AG08395 (cell line): ENCODE measurements at regions not wholly inside any gene's neighbourhood (a gene's known extent, or its start where the extent isn't known, plus 50 kb on each side); places are given as distances from the start of the nearest gene placed in this dataset.

ENCODE experiments used
- DNase-seq: peaks from one replicate; pipeline ENCODE4 v3.0.0; 2012; ENCODE audit warnings: mixed read lengths, low spot score

- no peak for DNase-seq
These were observed 297.8 kb upstream of the AZI2 start for GRCh38 chr3:28646435-28646834.

DNA sequence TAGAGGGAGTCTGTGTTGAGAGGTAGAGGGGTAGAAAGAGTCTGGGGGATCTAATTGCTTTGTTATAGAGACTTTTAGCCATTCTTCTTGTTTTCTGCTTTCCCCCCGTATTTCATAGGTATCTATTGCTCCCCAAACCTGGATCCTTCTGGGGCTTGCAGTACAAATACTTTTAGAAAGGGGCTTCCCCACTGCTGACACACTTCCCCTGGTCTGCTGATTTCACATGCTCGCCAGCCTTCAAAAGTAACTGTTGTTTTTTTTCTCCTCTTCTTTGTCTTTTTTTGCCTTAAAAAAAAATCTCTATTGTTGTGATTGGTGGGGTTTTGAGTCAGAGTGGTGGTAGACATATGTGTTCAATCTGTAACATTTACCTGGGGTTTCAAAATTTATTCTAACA lies 300.6 kb upstream of the AZI2 start:
- DNase-seq: no peak

- DNase-seq: no peak
These were observed 302.5 kb upstream of the AZI2 start for GRCh38 chr3:28651159-28651558.

GRCh38 chr3:28664123-28664522 lies 315.5 kb upstream of the AZI2 start:
- no peak for DNase-seq

GRCh38 chr3:28667646-28668621 lies 319.3 kb upstream of the AZI2 start:
- DNase-seq: peak; percentile 58

DNA sequence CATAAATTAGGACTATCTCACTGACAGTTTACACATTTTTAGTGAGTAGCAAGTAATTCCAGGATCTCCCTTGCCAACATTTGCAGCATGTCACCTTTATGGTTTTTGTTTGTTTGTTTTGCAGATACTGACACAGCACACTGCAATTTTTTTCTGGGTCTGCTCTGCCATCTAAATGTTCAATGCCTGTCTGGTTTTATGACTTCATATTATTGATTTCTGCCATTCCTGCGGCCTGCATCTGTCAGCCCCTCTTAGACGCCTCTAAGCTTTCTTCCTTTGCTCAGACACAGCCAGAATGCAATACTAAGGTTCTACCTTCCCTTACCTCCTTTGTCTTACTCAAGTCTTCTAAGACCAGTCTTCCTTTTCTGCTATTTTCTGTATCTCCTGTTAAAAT lies 321.2 kb upstream of the AZI2 start:
- no peak for DNase-seq

GRCh38 chr3:28672406-28672805 lies 323.8 kb upstream of the AZI2 start:
- no peak for DNase-seq

DNA sequence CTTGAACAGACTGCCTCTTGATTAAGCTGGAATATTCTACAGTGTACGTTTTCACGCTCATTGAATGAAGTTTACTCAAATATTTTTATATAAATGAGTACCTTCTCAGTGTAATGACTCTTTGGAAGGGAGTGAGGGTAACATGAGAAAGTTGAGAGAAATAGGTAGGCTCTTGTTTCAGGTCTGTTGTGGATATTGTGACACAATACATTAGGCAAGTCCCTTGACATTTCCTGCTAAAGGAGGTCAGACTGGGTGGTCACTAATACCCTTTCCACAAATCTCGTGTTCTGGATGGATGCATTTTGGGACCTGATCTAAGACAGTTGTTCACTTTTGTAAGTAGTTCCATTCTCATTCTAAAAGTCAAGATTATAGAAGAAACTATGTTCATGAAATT lies 324.8 kb upstream of the AZI2 start:
- DNase-seq: no peak

- no peak for DNase-seq
These were observed 325.6 kb upstream of the AZI2 start for GRCh38 chr3:28674212-28674611.

- no peak for DNase-seq
These were observed 329.0 kb upstream of the AZI2 start for GRCh38 chr3:28677581-28677980.

DNA sequence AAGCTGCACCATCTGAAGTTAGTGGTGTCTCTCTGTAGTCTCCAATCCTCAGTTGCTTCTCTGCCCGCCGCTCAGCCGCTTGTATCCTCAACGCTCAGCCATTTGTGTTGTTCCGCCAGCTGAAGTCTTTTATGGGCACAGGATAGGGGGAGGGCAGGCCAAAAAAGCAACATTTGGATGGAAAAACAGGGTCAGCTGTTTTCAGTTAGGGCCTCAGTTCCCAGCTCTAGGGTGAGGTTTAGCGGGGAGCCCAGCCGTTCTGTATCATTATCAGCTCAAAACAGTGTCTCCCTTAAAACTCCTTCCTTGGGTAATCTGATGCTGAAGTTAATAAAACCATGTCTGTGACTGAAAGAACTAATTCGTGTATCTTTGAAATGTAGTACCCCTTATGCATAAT lies 329.5 kb upstream of the AZI2 start:
- no peak for DNase-seq

DNA sequence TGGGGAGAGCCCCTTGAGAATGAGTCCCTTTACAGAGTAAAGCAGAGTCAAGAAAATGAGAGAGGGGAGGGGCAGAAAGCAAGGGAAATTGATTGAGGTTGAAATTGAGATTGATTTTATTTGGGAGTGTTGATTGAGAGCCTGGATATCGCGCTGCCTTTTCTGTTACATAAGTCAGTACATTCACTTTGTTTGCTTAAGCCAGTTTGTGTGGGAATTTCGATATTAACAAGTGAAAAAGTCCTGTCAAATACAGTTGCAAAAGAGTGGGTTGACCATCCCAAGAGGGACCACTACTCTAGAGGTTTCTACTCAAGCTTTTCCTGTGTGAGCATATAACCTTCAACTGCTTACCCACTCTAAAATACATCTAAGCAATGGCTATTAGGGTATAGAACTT lies 331.4 kb upstream of the AZI2 start:
- no peak for DNase-seq

GRCh38 chr3:28682121-28682520 lies 333.5 kb upstream of the AZI2 start:
- no peak for DNase-seq

DNA sequence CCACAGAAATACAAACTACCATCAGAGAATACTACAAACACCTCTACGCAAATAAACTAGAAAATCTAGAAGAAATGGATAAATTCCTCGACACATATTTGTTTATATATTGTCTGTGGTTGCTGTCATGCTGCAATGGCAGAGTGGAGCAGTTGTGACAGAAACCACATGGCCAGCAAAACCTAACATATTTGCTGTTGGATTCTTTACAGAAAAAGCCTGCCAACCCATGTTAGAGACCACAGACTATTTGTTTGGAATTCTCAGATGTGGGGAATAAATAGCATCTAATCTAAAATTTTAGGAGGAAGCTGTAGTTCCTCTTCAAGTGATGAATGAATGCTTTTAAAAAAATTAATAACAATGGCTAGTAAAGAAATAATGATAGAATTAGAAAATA lies 341.6 kb upstream of the AZI2 start:
- DNase-seq: no peak

DNA sequence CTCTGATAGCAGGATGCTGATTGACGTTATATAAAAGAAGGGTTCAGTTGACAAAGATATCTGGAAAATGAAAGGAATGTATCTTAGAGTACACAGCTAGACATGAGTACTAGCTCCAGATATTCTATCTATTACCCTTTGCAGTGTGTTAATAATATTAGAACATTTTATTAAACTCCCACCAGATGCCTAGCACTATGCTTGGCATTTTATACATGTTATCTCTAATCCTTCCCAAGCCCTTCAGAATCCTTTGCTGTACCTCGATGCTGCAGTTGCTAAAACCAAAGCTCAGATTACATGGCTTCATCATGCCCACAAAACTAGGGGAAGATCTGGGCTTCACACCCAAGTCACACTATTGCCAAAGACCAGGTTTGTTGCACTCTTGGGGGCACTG lies 350.1 kb upstream of the AZI2 start:
- DNase-seq: no peak

- no peak for DNase-seq
These were observed 350.7 kb upstream of the AZI2 start for GRCh38 chr3:28699283-28699682.

GRCh38 chr3:28700728-28701127 lies 352.1 kb upstream of the AZI2 start:
- DNase-seq: no peak

DNA sequence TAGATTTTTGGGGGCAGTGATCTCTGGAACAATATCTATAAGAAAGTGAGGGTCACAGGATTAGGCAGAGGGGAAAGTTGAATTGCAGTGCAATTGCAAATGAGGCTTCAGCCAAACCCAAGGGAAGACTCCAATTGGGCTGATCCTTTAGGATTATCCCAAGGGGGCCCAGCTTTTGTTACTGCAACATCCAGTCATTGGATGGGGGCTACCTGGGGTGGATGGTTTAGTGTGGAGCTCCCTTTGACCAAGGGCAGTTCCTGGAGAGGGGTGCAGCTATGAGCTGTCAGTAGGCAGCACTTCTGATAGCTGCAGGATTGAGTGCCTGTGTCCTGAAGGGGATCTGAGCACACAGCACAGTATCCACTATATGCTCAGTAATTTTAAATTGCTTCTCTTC lies 355.2 kb upstream of the AZI2 start:
- no peak for DNase-seq

DNA sequence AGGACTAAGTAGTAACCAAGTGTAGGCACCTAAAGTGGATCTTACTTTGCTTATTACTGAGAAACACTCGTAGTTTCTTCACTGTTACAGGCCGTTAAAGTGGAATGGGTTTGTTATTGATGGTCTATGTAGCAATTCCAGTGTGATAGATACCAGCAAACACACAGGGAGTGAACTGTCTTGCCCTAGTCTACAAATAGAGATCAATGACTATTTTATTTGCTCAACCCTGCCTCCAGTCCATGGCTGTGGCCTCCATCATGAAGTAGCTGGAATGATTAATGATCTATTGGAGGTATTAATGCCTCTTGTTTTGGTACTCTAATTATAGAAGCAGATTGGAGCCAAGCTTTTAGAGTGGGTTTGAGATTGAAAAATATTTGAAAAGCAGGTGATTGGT lies 362.7 kb upstream of the AZI2 start:
- no peak for DNase-seq

DNA sequence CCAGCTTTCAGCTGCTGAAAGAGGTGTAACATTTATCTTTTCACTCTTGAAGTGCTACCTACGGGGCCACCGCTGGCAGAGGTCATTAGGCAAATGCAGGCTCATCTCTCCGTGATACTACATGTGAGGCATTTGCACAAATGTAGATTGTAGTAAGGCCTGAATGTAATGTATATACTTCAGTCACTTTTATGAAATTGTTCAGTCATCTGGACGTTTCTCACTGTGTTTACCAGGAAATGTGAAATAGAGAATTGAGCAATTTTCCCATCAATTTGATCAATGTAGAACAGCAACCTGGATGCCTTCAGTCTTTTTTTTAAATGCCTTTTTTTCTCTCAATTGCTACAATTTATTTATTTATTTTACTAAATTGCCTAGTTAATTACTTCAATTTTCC lies 368.3 kb upstream of the AZI2 start:
- no peak for DNase-seq

DNA sequence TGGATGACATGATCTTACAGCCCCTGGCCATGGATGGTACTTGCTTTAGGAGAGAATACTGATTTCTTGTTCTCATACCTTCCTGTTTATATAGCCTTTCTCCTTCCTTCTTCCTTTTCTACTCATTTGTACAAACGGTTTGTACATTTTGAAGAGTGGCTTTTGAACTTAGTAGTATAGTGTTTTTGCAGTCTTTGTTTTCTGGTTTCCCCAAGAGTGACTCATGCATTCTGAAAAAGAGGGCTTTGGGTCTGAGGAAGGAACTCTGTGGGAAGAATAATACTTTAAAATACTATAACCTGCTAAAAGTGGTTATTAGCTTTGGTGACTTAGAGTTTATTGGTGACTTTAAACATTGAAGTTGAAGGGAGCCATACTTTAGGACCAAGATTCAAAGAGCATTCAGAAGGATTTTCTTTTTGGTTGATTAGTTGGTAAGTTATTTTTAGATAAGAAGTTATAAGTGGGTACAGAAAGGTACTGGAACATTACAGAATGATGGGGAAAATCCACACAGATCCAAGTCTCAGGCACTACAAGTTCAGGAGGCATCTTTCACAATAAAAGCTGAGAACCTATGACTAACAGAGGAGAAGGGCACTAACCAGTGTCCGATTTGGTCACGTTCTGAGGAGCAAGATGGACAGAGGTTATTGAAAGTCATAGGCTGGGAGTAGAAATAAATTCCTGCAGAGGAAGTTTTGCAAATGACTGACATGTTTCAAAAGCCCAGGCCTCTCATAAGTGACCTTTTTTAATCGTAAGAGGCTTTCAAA lies 369.6 kb upstream of the AZI2 start:
- DNase-seq: no peak

DNA sequence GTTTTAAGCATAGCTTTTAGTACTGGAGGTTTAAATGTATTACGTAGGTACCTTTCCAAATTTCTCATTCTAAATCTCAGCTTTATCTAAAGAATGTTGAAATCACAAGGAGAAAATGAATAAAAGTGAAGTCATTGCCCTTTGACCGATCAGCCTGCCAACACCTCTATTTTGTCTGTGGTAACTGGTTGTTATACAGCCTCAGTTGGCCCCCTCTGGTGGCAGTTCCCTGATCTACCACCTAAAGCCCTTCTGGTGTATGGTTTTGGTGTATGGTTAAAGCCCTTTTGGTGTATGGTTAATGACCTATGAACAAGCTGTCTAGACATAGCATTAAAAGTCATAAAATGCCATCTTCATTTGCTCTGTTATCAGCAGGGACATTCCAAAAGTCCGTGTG lies 378.2 kb upstream of the AZI2 start:
- DNase-seq: peak; percentile 35

DNA sequence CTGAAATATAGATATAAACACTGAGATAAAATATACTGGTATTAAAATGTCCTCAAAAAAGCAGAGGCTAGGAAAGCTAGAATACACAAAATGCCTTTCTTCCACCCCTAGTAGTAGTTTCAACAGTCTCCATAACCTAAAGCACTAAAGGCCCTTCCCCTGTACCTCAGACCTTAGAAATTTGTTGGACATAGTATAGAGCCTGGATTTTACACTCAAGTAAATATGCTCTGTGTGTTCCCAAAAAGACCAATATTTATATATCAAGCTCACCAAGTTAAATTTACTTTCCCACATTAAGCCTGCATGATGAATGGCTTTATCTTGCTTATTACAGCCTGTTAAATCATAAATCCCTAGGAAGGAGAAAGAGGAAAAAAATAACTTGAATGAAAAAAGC lies 378.7 kb upstream of the AZI2 start:
- DNase-seq: no peak
